AG04450 (cell line): ENCODE measurements at regions not wholly inside any gene's neighbourhood (a gene's known extent, or its start where the extent isn't known, plus 50 kb on each side); places are given as distances from the start of the nearest gene placed in this dataset.

Source experiments
- CTCF ChIA-PET: fragments of 300-600, 350-600 bp; formaldehyde crosslinking; extraction: SDS; loops from one replicate; lab custom pipeline; 2022; ENCODE audit warnings: antibody characterized with exemption, inconsistent platforms; lab: Charles Lee
- POLR2A ChIA-PET: fragments of 350-600 bp; formaldehyde crosslinking; extraction: SDS; loops from one replicate; lab custom pipeline; 2021; ENCODE audit warnings: antibody characterized with exemption, inconsistent platforms; lab: Yijun Ruan, JAX
- DNase-seq: peaks from one replicate; pipeline ENCODE4 v3.0.0-alpha.2; 2011; ENCODE audit warnings: low read depth, low spot score
- H3K27ac ChIP-seq: one replicate; pipeline ENCODE4 v1.5.1; 2012; ENCODE audit warnings: low read depth, low read length, control low read depth
- H3K27me3 ChIP-seq: one replicate; pipeline ENCODE4 v1.6.0; 2012; ENCODE audit warnings: low read length; ENCODE audit not compliant: control insufficient read depth, insufficient read depth
- H3K4me3 ChIP-seq: 2 replicates; pipeline ENCODE4 v1.5.1; 2011; ENCODE audit warnings: mild to moderate bottlenecking, low read depth, low read length, control low read depth
- H3K9me3 ChIP-seq: 2 replicates; pipeline ENCODE4 v1.5.1; 2012; ENCODE audit warnings: low read length; ENCODE audit not compliant: control insufficient read depth, insufficient read depth
- CTCF ChIP-seq: IDR thresholded peaks from 2 replicates; pipeline ENCODE4 v1.5.1; 2011; ENCODE audit warnings: low read depth, low read length, control low read depth, inconsistent platforms

- TF ChIP-seq CTCF = no peak
- POLR2A ChIA-PET = interaction anchor here (1.5 kb wide), 1 partner anchor 12 kb away, joined by 8 read pairs; no protein-coding TSS in a partner anchor
- Histone ChIP-seq H3K27ac (no peak overlapping the region), H3K4me3 (no peak overlapping the region), H3K9me3 (peaks cover 5% of the 10 kb centered on the region; the same call in 1 of the 2 replicates), H3K27me3 (peaks cover 13% of the 10 kb centered on the region)
- no peak for DNase-seq
- CTCF ChIA-PET = no interaction called here
Measured at GRCh38 chr5:175797521-175798038, 73.8 kb upstream of the CPLX2 start.

GRCh38 chr5:175798626-175799025 is 72.8 kb upstream of the CPLX2 start:
- Histone ChIP-seq H3K27me3 (peaks cover 17% of the 10 kb centered on the region), H3K27ac (no peak overlapping the region), H3K9me3 (peaks cover 5% of the 10 kb centered on the region; the same call in 1 of the 2 replicates), H3K4me3 (no peak overlapping the region)
- TF ChIP-seq CTCF = no peak
- DNase-seq = no peak
- ChIA-PET POLR2A (no interaction called here), CTCF (interaction anchor here (1.0 kb wide), 1 partner anchor 69 kb away, joined by 3 read pairs; no protein-coding TSS in a partner anchor)

GRCh38 chr5:175800656-175801081 is 70.7 kb upstream of the CPLX2 start:
- ChIA-PET CTCF (interaction anchor here (0.7 kb wide), 1 partner anchor 53 kb away, joined by 3 read pairs; no protein-coding TSS in a partner anchor), POLR2A (no interaction called here)
- no peak for TF ChIP-seq CTCF
- no peak overlapping the region for H3K4me3 ChIP-seq
- no peak overlapping the region for H3K27ac ChIP-seq
- no peak for DNase-seq
- H3K27me3 ChIP-seq = peaks cover 23% of the 10 kb centered on the region
- H3K9me3 ChIP-seq = peaks cover 5% of the 10 kb centered on the region; the same call in 1 of the 2 replicates

- POLR2A ChIA-PET = no interaction called here
Measured at GRCh38 chr5:175802361-175802760, 69.0 kb upstream of the CPLX2 start.

More at GRCh38 chr5:175802361-175802760, 69.0 kb upstream of the CPLX2 start:
- H3K9me3 ChIP-seq = no peaks in the 10 kb centered on the region
- no peak overlapping the region for H3K4me3 ChIP-seq
- H3K27me3 ChIP-seq = peaks cover 19% of the 10 kb centered on the region
- no peak for TF ChIP-seq CTCF
- H3K27ac ChIP-seq = no peak overlapping the region
- DNase-seq = no peak
- CTCF ChIA-PET = no interaction called here
